Stomach (tissue), 8 donors: ENCODE measurements at regions not wholly inside any gene's neighbourhood (a gene's known extent, or its start where the extent isn't known, plus 50 kb on each side); places are given as distances from the start of the nearest gene placed in this dataset.
A peak's percentile ranks its signal among the peaks of the same experiment; 100 is the strongest.

Experiments
- DNase-seq, 2 donors: peaks; one replicate each; pipeline versions ENCODE4 v3.0.0 to v3.0.0-alpha.2; 2013 to 2019
- H3K27ac ChIP-seq, 5 donors: fragments of 200-600 bp in 4 of 5; sonication (generic) in 4 of 5; one replicate each; pipeline ENCODE4 v1.5.1; 2013 to 2019; ENCODE audit warnings: mild to moderate bottlenecking in 1 of 5, moderate library complexity in 1 of 5
- H3K27me3 ChIP-seq, 3 donors: fragments of 200-600 bp; sonication (generic); one replicate each; pipeline ENCODE4 v1.5.1; 2017 to 2019; ENCODE audit warnings: mixed run types in 1 of 3
- H3K36me3 ChIP-seq, 4 donors: fragments of 200-600 bp; sonication (generic); 1 replicate in 3 of 4; 2 replicates in 1 of 4; pipeline ENCODE4 v1.5.1; 2016 to 2019
- H3K4me1 ChIP-seq, 4 donors: fragments of 200-600 bp; sonication (generic); one replicate each; pipeline ENCODE4 v1.5.1; 2016 to 2019
- H3K4me3 ChIP-seq, 4 donors: fragments of 200-600 bp; sonication (generic) in 3 of 4; one replicate each; pipeline ENCODE4 v1.5.1; 2016 to 2019; ENCODE audit warnings: mild to moderate bottlenecking in 1 of 4
- H3K9me3 ChIP-seq, 4 donors: fragments of 200-600 bp; sonication (generic); one replicate each; pipeline ENCODE4 v1.5.1; 2016 to 2019
- CTCF ChIP-seq, 7 experiments: fragments of 450-650 bp in 4 of 7; fragments of 200-600 bp in 3 of 7; sonication (generic) in 3 of 7; IDR thresholded peaks; one replicate each; pipeline ENCODE4 v1.5.1; 2016 to 2019; ENCODE audit warnings: antibody characterized with exemption in 7 of 7, control low read depth in 2 of 7, mild to moderate bottlenecking in 1 of 7
- EP300 ChIP-seq: sonication (generic); formaldehyde crosslinking; IDR thresholded peaks from one replicate; pipeline ENCODE4 v1.6.1; 2017; ENCODE audit warnings: antibody characterized with exemption
- POLR2A ChIP-seq, 4 donors: fragments of 450-650 bp; IDR thresholded peaks; one replicate each; pipeline ENCODE4 v1.6.1; 2016; ENCODE audit warnings: antibody characterized with exemption in 4 of 4, control low read depth in 2 of 4, mild to moderate bottlenecking in 1 of 4, moderate library complexity in 1 of 4
- POLR2AphosphoS5 ChIP-seq, 3 donors: sonication (generic); formaldehyde crosslinking; IDR thresholded peaks; one replicate each; pipeline ENCODE4 v1.6.1; 2016; ENCODE audit warnings: antibody characterized with exemption in 3 of 3
- WGBS, 5 donors: extraction: QIAGEN DNeasy Blood & Tissue Kit in 3 of 5; methylation state at CpG; one replicate each; pipeline versions ENCODE4 v1.1.5 to v1.1.7; 2013 to 2018; 5-methylcytosine and 5-hydroxymethylcytosine counted together
- intact Hi-C: fragments of 100-400 bp; cut with DNase I; formaldehyde crosslinking; loops from one replicate; pipeline ENCODE4 v1.15.1; 2023; ENCODE audit warnings: low total_unique reads
- donor health status: healthy with polysubstance abuse.
- donor health status: Bipolar disorder and iron deficiency.
- donor health status: healthy.

DNA sequence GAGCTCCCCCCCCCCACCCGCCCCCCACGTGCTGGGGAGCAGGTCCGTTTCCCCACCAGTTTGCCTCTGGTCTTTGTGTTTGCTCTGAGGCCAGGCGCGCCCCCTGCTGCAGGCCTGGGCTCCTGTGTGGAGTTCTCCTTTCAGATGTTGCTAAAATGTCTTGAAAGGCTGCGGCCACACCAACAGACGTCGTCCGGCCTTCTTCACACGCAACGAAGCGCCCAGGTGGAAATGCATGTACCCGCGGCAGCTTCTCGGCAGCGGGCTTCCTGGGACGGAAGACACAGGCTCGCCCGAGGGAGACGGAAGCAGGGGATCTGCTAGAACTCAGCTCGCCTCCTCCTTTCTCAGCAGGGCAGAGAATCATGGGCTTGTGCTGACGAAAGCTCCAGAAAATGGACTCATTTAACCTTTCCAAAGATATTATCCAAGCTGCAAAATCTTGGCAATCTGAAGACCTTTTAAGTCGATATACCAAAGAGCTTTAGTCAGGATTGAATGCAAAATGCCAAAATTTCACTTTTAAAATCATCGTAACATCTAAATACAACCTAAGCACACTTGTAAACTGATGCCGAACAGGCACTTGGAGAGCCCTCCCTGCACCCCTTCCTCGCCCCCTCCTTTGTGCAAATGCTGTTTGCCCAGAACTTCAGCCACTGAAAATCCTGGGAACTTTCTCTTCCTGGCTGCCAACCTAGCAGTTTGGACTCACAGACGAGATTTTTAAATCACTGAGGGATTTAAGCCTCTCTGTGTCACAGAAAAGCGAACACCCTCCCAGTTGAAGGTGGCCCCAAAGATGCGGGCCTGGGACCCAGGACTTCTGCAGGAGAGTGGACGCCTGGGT, 125.5 kb upstream of the ZNF516 start:
- peak overlapping the region; percentile 10 to 86 (median 81) for H3K27ac ChIP-seq
- H3K36me3 ChIP-seq, result no peaks in the 10 kb centered on the region
- no peaks in the 10 kb centered on the region for H3K9me3 ChIP-seq
- H3K4me3 ChIP-seq, result peak overlapping the region; percentile 41 to 45 (median 42)
- intact Hi-C loops, result no loop called here
- TF ChIP-seq POLR2A (IDR thresholded peaks at IDR 0.05), result no peak
- TF ChIP-seq POLR2AphosphoS5 (IDR thresholded peaks at IDR 0.05), result no peak
- TF ChIP-seq CTCF (IDR thresholded peaks at IDR 0.05), result peak in 5 of 7 experiments; percentile 11 to 59 (median 43)
- no peak for TF ChIP-seq EP300
- 12 to 21% (median 20%) methylated on average over 27 to 30 of the region's 30 CpGs for WGBS, 5 donors
- peaks cover 24 to 42% (median 36%) of the 10 kb centered on the region in 4 donors for H3K4me1 ChIP-seq
- H3K27me3 ChIP-seq, result no peaks in the 10 kb centered on the region
- peak; percentile 63 to 93 for DNase-seq

DNA sequence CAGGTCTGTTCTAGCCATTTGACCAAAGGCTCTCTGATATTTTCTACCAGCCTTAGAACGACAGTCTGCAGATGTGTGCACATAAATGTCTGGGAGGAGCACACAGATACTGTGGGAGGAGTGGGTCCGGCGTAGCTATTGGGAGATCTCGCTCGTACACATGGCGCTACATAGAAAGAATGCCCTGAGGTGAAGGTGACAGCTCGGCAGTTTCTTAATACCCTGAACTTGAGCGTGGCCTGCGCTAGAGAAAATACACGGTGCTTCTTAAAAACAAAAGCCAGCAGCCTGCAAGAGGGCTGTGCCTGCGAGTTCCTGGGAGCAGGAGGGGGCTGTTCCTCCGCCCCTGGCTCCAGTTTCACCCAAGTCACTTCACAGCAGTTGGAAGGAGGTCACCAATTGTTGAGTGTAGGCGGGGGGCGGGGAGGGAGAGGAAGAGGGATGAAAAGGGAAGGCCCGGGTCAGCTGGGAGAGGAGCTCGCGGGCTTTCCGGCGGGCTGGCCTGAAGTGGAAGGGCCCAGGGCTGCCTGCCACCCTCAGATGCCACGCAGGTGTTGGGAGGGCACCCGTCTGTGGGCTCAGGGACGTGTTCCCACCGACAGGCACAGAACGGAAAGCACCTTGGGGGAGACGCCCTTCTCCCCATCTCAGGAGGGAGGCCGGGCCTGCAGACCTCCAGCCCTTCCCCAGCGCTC, 124.7 kb upstream of the ZNF516 start:
- intact Hi-C loops, result no loop called here
- WGBS, 5 donors, result 11 to 27% (median 15%) methylated on average over 19 to 26 of the region's 27 CpGs
- peaks cover 24 to 42% (median 36%) of the 10 kb centered on the region in 4 donors for H3K4me1 ChIP-seq
- H3K27ac ChIP-seq, result peak overlapping the region; percentile 59 to 86 (median 81)
- no peaks in the 10 kb centered on the region for H3K9me3 ChIP-seq
- H3K27me3 ChIP-seq, result no peaks in the 10 kb centered on the region
- peak; percentile 40 to 87 for DNase-seq
- peak overlapping the region; percentile 41 to 45 (median 42) for H3K4me3 ChIP-seq
- no peaks in the 10 kb centered on the region for H3K36me3 ChIP-seq
- TF ChIP-seq EP300, result no peak
- TF ChIP-seq POLR2AphosphoS5 (IDR thresholded peaks at IDR 0.05), result no peak
- TF ChIP-seq POLR2A (IDR thresholded peaks at IDR 0.05), result no peak
- TF ChIP-seq CTCF (IDR thresholded peaks at IDR 0.05), result no peak

DNA sequence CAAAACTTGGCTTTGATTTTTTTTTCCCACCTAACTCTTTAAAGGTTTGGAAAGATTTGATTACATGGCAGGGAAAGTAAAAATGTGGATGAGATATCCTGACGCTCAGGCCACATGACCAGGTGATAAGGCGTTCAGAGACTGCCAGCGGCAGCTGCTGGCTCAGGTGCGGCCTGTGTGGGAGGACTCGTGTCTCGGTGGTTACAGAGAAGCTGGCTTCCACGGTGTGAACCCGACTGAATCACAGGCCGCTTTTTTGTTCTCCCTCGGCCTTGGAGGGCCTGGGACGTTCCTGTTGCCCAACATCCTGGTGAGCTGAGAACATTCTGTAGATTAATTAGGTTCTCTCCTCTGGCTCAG, 124.2 kb upstream of the ZNF516 start:
- Histone ChIP-seq H3K27me3 (no peaks in the 10 kb centered on the region), H3K36me3 (no peaks in the 10 kb centered on the region), H3K4me3 (peak overlapping the region; percentile 41 to 45 (median 42)), H3K4me1 (peaks cover 24 to 42% (median 36%) of the 10 kb centered on the region in 4 donors), H3K9me3 (no peaks in the 10 kb centered on the region), H3K27ac (peak overlapping the region; percentile 59 to 86 (median 81))
- intact Hi-C loops, result no loop called here
- DNase-seq, result peak; percentile 81 to 82
- TF ChIP-seq EP300 (no peak), POLR2A (IDR thresholded peaks at IDR 0.05) (no peak), POLR2AphosphoS5 (IDR thresholded peaks at IDR 0.05) (peak; percentile 7 to 71 (median 57))
- WGBS, 5 donors, result 20 to 33% (median 30%) methylated on average over 11 of the region's 11 CpGs

- Histone ChIP-seq H3K4me1 (peaks cover 24 to 42% (median 36%) of the 10 kb centered on the region in 4 donors), H3K9me3 (no peaks in the 10 kb centered on the region), H3K27me3 (no peaks in the 10 kb centered on the region), H3K27ac (peak overlapping the region in 4 of 5 donors; percentile 78 to 86 (median 83)), H3K4me3 (no peak overlapping the region), H3K36me3 (no peaks in the 10 kb centered on the region)
- no peak for DNase-seq
- no peak for TF ChIP-seq CTCF (IDR thresholded peaks at IDR 0.05)
- TF ChIP-seq POLR2A (IDR thresholded peaks at IDR 0.05), result no peak
- 70 to 80% (median 73%) methylated on average over 2 of the region's 2 CpGs for WGBS, 5 donors
- intact Hi-C loops, result no loop called here
Observed at GRCh38 chr18:76618721-76619120, 123.7 kb upstream of the ZNF516 start.
